GM13977 (cell line): ENCODE measurements at regions not wholly inside any gene's neighbourhood (a gene's known extent, or its start where the extent isn't known, plus 50 kb on each side); places are given as distances from the start of the nearest gene placed in this dataset.
"Not testable (repeated sequence)": the region's sequence is repeated elsewhere in the genome, so short reads cannot be mapped to it uniquely, and the experiment has no call there.

ENCODE experiments used
- DNase-seq: peaks from one replicate; pipeline ENCODE4 v3.0.0; 2012; ENCODE audit warnings: low spot score
- in situ Hi-C: fragments of 300-500 bp; cut with MboI; formaldehyde crosslinking; loops from one replicate; pipeline ENCODE4 v1.12.0; 2022; ENCODE audit warnings: low sequenced_read_pairs, low pct_unique_long_range_greater_than_20kb, mixed read lengths, inconsistent platforms; ENCODE audit not compliant: unreplicated experiment
- TF ChIP-seq, protein P1 (sequence below): IDR thresholded peaks from 2 replicates; pipeline ENCODE4 v1.5.1; 2012; ENCODE audit warnings: mild to moderate bottlenecking, control low read depth; ENCODE audit not compliant: insufficient read depth; ENCODE audit errors: extremely low read depth, missing control alignments

DNA sequence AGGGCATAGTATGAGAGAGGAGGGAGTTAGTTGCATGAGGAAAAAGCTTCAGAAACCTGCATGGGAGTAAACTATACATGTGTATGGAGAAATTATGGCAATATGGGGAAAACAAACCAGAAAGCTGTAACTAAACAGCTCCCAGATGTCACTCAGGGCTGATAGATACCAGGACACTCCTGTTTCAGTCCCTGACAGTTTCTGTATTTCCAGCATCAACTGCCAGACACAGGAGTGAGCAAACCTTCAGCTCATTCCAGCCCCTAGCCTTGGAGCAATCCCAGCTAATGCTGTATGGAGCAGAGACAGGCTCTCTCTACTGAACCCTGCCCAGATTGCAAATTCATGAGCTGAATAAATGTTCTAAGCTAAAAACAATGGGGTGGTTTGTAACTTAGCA is 382.9 kb upstream of the MAGEB18 start:
- in situ Hi-C loops: no loop called here
- no peak for DNase-seq
- TF ChIP-seq, protein P1, sequence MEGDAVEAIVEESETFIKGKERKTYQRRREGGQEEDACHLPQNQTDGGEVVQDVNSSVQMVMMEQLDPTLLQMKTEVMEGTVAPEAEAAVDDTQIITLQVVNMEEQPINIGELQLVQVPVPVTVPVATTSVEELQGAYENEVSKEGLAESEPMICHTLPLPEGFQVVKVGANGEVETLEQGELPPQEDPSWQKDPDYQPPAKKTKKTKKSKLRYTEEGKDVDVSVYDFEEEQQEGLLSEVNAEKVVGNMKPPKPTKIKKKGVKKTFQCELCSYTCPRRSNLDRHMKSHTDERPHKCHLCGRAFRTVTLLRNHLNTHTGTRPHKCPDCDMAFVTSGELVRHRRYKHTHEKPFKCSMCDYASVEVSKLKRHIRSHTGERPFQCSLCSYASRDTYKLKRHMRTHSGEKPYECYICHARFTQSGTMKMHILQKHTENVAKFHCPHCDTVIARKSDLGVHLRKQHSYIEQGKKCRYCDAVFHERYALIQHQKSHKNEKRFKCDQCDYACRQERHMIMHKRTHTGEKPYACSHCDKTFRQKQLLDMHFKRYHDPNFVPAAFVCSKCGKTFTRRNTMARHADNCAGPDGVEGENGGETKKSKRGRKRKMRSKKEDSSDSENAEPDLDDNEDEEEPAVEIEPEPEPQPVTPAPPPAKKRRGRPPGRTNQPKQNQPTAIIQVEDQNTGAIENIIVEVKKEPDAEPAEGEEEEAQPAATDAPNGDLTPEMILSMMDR: no peak

DNA sequence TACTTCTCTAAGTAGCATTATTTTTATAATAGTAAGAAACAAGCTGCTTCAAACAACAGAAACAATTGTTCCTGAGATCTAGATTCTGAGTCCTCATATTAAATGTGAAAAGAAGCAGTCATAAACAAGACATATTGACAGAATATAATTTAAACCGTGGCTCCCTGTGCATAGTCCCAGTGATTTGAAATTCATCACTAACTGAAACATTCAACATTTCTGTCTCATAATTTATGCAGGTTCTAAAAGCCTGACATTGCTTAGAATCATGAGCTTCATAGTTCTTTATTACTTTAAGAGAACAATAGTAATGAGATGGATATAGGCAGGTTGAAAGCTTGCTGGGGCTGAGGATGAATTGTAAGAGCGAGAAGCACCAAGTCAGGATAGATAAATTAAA is 375.5 kb upstream of the MAGEB18 start:
- in situ Hi-C loops: no loop called here
- no peak for DNase-seq
- TF ChIP-seq, protein P1: no peak

DNA sequence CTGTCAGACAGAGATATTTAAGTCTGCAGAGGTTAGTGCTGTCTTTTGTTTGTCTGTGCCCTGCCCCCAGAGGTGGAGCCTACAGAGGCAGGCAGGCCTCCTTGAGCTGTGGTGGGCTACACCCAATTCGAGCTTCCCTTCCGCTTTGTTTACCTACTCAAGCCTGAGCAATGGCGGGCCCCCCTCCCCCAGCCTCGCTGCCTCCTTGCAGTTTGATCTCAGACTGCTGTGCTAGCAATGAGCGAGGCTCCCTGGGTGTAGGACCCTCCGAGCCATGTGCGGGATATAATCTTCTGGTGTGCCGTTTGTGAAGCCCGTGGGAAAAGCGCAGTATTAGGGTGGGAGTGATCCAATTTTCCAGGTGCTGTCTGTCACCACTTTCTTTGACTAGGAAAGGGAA is 366.3 kb upstream of the MAGEB18 start:
- in situ Hi-C loops, DNase-seq: not testable (repeated sequence)

DNA sequence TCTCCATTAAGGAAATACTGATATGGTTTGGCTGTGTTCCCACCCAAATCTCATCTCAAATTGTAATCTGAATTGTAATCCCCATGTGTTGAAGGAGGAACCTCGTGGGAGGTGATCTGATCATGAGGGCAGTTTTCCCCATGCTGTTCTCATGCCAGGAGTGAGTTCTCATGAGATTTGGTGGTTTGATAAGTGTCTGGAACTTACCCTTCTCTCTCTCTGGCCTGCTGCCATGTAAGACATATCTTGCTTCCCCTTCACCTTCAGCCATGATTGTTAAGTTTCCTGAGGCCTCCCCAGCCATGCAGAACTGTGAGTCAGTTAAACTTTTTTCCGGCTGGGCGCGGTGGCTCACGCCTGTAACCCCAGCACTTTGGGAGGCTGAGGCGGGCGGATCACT is 340.3 kb upstream of the MAGEB18 start:
- not testable (repeated sequence) for DNase-seq

DNA sequence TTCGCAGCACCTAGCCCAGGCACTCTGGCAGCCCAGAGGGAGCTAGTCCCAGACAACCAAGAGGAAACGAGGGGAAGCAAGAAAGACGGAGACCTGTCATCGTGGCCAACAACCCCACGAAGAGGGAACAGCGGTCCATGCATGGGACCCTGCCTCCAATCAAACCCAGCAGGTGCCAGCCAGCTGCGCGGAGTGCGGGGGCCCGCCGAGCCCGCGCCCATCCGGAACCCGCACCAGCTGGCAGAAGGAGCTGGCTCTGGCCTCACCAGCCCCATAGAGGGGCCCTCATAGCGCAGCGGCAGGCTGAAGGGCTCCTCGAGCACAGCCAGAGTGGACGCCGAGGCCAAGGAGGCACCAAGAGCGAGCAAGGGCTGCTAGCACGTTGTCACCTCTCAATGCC is 332.4 kb upstream of the MAGEB18 start:
- no peak for DNase-seq
- in situ Hi-C loops: no loop called here
- TF ChIP-seq, protein P1: no peak

More for the DNA sequence above, 340.3 kb upstream of the MAGEB18 start:
- in situ Hi-C loops: not testable (repeated sequence)

DNA sequence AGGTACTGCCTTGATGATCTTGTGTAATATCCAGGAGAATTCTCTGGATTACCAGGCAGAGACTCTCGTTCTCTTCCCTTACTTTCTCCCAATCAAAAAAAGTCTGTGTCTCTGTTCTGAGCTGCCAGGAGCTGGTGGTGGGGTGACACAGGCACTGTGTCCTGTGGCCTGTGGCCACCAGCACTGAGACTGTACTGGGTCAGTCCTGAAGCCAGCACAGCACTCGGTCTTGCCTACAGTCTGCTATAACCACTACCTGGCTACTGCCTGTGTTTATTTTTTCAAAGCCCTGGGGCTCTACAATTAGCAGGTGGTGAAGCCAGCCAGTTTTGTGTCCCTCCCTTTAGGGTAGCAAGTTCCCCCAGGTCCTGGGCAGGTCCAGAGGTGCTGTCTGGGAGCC is 331.1 kb upstream of the MAGEB18 start:
- in situ Hi-C loops: no loop called here
- TF ChIP-seq, protein P1: no peak
- no peak for DNase-seq

DNA sequence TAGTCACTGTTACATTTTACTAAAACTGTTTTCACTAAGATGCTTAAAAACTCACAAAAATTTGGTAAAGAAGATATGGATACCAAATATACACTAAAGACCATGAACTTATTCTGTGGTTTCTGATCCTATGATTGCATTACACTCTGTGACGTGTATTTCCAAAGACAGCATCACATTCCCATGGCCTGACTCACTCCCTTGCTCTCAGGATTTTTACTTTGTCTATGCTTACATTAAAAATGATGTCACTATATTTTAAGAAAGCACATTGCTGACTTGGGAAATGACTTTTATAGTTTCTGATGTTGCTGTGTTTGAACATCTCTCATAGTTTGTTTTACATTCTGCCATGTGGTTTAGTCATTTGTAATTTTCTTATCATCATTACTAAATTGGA is 327.9 kb upstream of the MAGEB18 start:
- TF ChIP-seq, protein P1: no peak
- no peak for DNase-seq
- in situ Hi-C loops: no loop called here

DNA sequence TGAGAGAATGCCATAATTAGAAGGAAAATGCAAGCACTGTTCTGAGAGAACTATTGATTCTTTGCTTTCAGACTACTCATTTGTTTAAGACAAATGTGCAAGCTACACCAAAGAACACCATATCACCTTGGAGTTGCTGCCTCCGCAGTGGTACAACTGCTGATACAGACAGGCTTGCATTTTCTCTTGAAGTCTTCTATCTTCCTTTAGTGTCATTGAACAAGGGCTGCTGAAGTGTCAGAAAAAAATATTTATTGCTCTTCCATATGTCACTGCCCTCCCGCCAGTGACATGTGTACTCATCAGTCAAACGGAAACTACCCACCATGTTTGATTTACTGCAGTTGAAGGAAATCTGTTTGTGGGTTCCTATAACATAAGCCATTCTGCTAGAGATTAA is 318.3 kb upstream of the MAGEB18 start:
- no peak for DNase-seq
- TF ChIP-seq, protein P1: no peak
- in situ Hi-C loops: no loop called here
